Stimulated activated CD8-positive, alpha-beta memory T cell treated with anti-CD3 and anti-CD28 coated beads, Interleukin-12 subunit alpha, Interleukin-12 subunit beta, amount 100 ng/mL, for 24 hours (primary cell): ENCODE measurements at regions not wholly inside any gene's neighbourhood (a gene's known extent, or its start where the extent isn't known, plus 50 kb on each side); places are given as distances from the start of the nearest gene placed in this dataset.

Experiments
- DNase-seq: peaks from one replicate; pipeline ENCODE4 v3.0.0-alpha.2; 2020; ENCODE audit errors: extremely low read depth

GRCh38 chr20:63070771-63071540, 64.2 kb upstream of the BHLHE23 start:
- no peak for DNase-seq

GRCh38 chr20:63070301-63070625, 63.5 kb upstream of the BHLHE23 start:
- DNase-seq, result no peak

- no peak for DNase-seq
These were observed 62.1 kb upstream of the BHLHE23 start for GRCh38 chr20:63068711-63069367.

- no peak for DNase-seq
These were observed 61.2 kb upstream of the BHLHE23 start for GRCh38 chr20:63067721-63068560.

- no peak for DNase-seq
These were observed 60.5 kb upstream of the BHLHE23 start for GRCh38 chr20:63067266-63067635.

GRCh38 chr20:63066506-63067265, 59.9 kb upstream of the BHLHE23 start:
- no peak for DNase-seq

- no peak for DNase-seq
These were observed 59.1 kb upstream of the BHLHE23 start for GRCh38 chr20:63065911-63066310.

GRCh38 chr20:63064745-63065711, 58.3 kb upstream of the BHLHE23 start:
- no peak for DNase-seq

GRCh38 chr20:63064310-63064709, 57.5 kb upstream of the BHLHE23 start:
- no peak for DNase-seq

- DNase-seq, result no peak
These were observed 55.7 kb upstream of the BHLHE23 start for GRCh38 chr20:63062188-63063140.

- DNase-seq, result no peak
These were observed 55.0 kb upstream of the BHLHE23 start for GRCh38 chr20:63061771-63062100.

GRCh38 chr20:63061051-63061770, 54.4 kb upstream of the BHLHE23 start:
- no peak for DNase-seq

GRCh38 chr20:63060057-63060991, 53.6 kb upstream of the BHLHE23 start:
- no peak for DNase-seq

- no peak for DNase-seq
These were observed 52.9 kb upstream of the BHLHE23 start for GRCh38 chr20:63059684-63060056.

GRCh38 chr20:63058696-63059335, 52.1 kb upstream of the BHLHE23 start:
- no peak for DNase-seq

- no peak for DNase-seq
These were observed 50.7 kb upstream of the BHLHE23 start for GRCh38 chr20:63057171-63058117.
